Caco-2 (cell line): ENCODE measurements at regions not wholly inside any gene's neighbourhood (a gene's known extent, or its start where the extent isn't known, plus 50 kb on each side); places are given as distances from the start of the nearest gene placed in this dataset.

Source experiments
- BruUV-seq: library from RNA; stranded (reverse); fragments of 400-500 nt; replicated peaks from 2 replicates; lab custom pipeline; 2021; lab: Mats Ljungman, UMichigan
- CTCF ChIA-PET: fragments of 300-600 bp; sonication (Branson Sonifier 250); formaldehyde crosslinking; loops from one replicate; lab custom pipeline; 2022; ENCODE audit warnings: antibody characterized with exemption; lab: Charles Lee
- POLR2A ChIA-PET: fragments of 300-600 bp; sonication (Branson Sonifier 250); formaldehyde crosslinking; loops from one replicate; lab custom pipeline; 2022; ENCODE audit warnings: antibody characterized with exemption; lab: Charles Lee
- DNase-seq, 2 experiments: peaks; one replicate each; pipeline versions ENCODE4 v3.0.0 to v3.0.0-alpha.2; 2020 to 2022
- H3K27me3 ChIP-seq: replicated peaks from 2 replicates; pipeline ENCODE4 v1.6.0; 2011; ENCODE audit warnings: low read length; ENCODE audit not compliant: control insufficient read depth, insufficient read depth
- H3K36me3 ChIP-seq: 2 replicates; pipeline ENCODE4 v1.5.1; 2011; ENCODE audit warnings: low read length; ENCODE audit not compliant: control insufficient read depth, insufficient read depth
- H3K4me1 ChIP-seq: fragments of 250-450 bp; sonication (Bioruptor Pico); 2 replicates; pipeline ENCODE4 v1.5.1; 2020; ENCODE audit warnings: mild to moderate bottlenecking
- H3K4me3 ChIP-seq: 2 replicates; pipeline ENCODE4 v1.5.1; 2011; ENCODE audit warnings: low read depth, mild to moderate bottlenecking, control low read depth, low read length
- H3K9me3 ChIP-seq: fragments of 250-450 bp; sonication (Bioruptor Pico); 2 replicates; pipeline ENCODE4 v1.5.1; 2020; ENCODE audit warnings: mild to moderate bottlenecking, moderate library complexity
- H3K27ac Mint-ChIP-seq: one replicate; pipeline ENCODE4 v1.8.0; 2022; ENCODE audit warnings: mixed read lengths; ENCODE audit not compliant: unreplicated experiment
- H3K27me3 Mint-ChIP-seq: one replicate; pipeline ENCODE4 v1.8.0; 2022; ENCODE audit warnings: mixed read lengths; ENCODE audit not compliant: insufficient read depth, unreplicated experiment
- H3K36me3 Mint-ChIP-seq: one replicate; pipeline ENCODE4 v1.8.0; 2022; ENCODE audit warnings: mild to moderate bottlenecking, mixed read lengths; ENCODE audit not compliant: insufficient read depth, unreplicated experiment
- H3K4me1 Mint-ChIP-seq: one replicate; pipeline ENCODE4 v1.8.0; 2022; ENCODE audit warnings: low read depth, mixed read lengths; ENCODE audit not compliant: unreplicated experiment
- H3K4me3 Mint-ChIP-seq: one replicate; pipeline ENCODE4 v1.8.0; 2022; ENCODE audit warnings: mild to moderate bottlenecking, moderate library complexity, mixed read lengths; ENCODE audit not compliant: unreplicated experiment
- H3K9me3 Mint-ChIP-seq: one replicate; pipeline ENCODE4 v1.8.0; 2022; ENCODE audit warnings: mixed read lengths; ENCODE audit not compliant: unreplicated experiment
- CTCF ChIP-seq, 2 experiments: fragments of 200-600 bp in 1 of 2; IDR thresholded peaks; 1 replicate in 1 of 2; 2 replicates in 1 of 2; pipeline versions ENCODE4 v1.5.1 to v1.8.0; 2011 to 2022; ENCODE audit warnings: antibody characterized with exemption in 1 of 2, control low read depth in 1 of 2, inconsistent platforms in 1 of 2, low read depth in 1 of 2, low read length in 1 of 2, mild to moderate bottlenecking in 1 of 2, moderate library complexity in 1 of 2; ENCODE audit not compliant: insufficient read depth in 1 of 2, severe bottlenecking in 1 of 2, unreplicated experiment in 1 of 2
- intact Hi-C: fragments of 100-400 bp; cut with micrococcal nuclease; formaldehyde crosslinking; loops from one replicate; pipeline ENCODE4 v1.10.0; 2022; ENCODE audit not compliant: unreplicated experiment

DNA sequence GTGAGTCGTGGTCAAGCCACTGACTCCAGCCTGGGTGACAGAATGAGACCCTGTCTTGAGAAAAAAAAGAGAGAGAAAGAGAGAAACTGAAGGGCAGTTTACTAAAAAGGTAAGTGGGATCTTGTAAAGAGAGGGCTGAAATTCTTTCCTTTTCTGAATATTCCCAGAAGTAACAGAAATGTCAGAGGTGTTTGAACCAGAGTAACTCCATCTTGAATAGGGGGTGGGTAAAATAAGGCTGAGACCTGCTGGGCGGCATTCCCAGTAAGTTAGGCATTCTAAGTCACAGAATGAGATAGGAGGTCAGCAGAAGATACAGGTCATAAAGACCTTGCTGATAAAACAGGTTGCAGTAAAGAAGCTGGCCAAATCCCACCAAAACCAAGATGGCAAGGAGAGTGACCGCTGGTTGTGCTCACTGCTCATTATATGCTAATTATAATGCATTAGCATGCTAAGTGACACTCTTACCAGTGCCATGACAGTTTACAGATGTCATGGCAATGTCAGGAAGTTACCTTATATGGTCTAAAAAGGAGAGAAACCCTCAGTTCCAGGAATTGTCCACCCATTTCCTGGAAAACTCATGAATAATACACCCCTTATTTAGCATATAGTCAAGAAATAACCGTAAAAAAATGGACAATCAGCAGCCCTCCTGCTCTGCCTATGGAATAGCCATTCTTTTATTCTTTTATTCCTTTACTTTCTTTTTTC lies 1334.3 kb upstream of the ZEB2 start:
- CTCF ChIA-PET, result no interaction called here
- Histone ChIP-seq H3K36me3 (no peaks in the 10 kb centered on the region), H3K9me3 (no peaks in the 10 kb centered on the region), H3K27me3 (no peaks in the 10 kb centered on the region), H3K4me1 (no peaks in the 10 kb centered on the region), H3K4me3 (no peak overlapping the region)
- no peaks in the 10 kb centered on the region for H3K4me1 Mint-ChIP-seq
- DNase-seq, result no peak
- intact Hi-C loops, result no loop called here
- POLR2A ChIA-PET, result no interaction called here
- no peak overlapping the region for H3K4me3 Mint-ChIP-seq
- no TSS peak for BruUV-seq
- no peak overlapping the region for H3K27ac Mint-ChIP-seq
- H3K27me3 Mint-ChIP-seq, result no peaks in the 10 kb centered on the region
- H3K36me3 Mint-ChIP-seq, result no peaks in the 10 kb centered on the region
- no peaks in the 10 kb centered on the region for H3K9me3 Mint-ChIP-seq
- TF ChIP-seq CTCF (IDR thresholded peaks at IDR 0.05; ENCODE audit: insufficient read depth in 1 of 2, low read depth in 1 of 2, low read length in 1 of 2, severe bottlenecking in 1 of 2, unreplicated experiment in 1 of 2), result no peak

GRCh38 chr2:145851730-145852129 lies 1331.8 kb upstream of the ZEB2 start:
- Histone ChIP-seq H3K36me3 (no peaks in the 10 kb centered on the region), H3K4me3 (no peak overlapping the region), H3K9me3 (no peaks in the 10 kb centered on the region), H3K27me3 (no peaks in the 10 kb centered on the region), H3K4me1 (no peaks in the 10 kb centered on the region)
- H3K36me3 Mint-ChIP-seq, result no peaks in the 10 kb centered on the region
- DNase-seq, result no peak
- no peak overlapping the region for H3K4me3 Mint-ChIP-seq
- BruUV-seq, result no TSS peak
- no peaks in the 10 kb centered on the region for H3K4me1 Mint-ChIP-seq
- no peaks in the 10 kb centered on the region for H3K27me3 Mint-ChIP-seq
- no peaks in the 10 kb centered on the region for H3K9me3 Mint-ChIP-seq
- ChIA-PET CTCF (no interaction called here), POLR2A (no interaction called here)
- no peak overlapping the region for H3K27ac Mint-ChIP-seq
- no peak for TF ChIP-seq CTCF (IDR thresholded peaks at IDR 0.05; ENCODE audit: insufficient read depth in 1 of 2, low read depth in 1 of 2, low read length in 1 of 2, severe bottlenecking in 1 of 2, unreplicated experiment in 1 of 2)
- intact Hi-C loops, result no loop called here

GRCh38 chr2:145849466-145849865 lies 1329.5 kb upstream of the ZEB2 start:
- H3K36me3 ChIP-seq, result no peaks in the 10 kb centered on the region
- Mint-ChIP-seq H3K4me1 (no peaks in the 10 kb centered on the region), H3K4me3 (no peak overlapping the region), H3K36me3 (no peaks in the 10 kb centered on the region), H3K27ac (no peak overlapping the region), H3K9me3 (no peaks in the 10 kb centered on the region), H3K27me3 (no peaks in the 10 kb centered on the region)
- H3K27me3 ChIP-seq, result no peaks in the 10 kb centered on the region
- ChIA-PET CTCF (no interaction called here), POLR2A (no interaction called here)
- TF ChIP-seq CTCF (IDR thresholded peaks at IDR 0.05; ENCODE audit: insufficient read depth in 1 of 2, low read depth in 1 of 2, low read length in 1 of 2, severe bottlenecking in 1 of 2, unreplicated experiment in 1 of 2), result no peak
- H3K4me3 ChIP-seq, result no peak overlapping the region
- H3K9me3 ChIP-seq, result no peaks in the 10 kb centered on the region; the same call in 1 of the 2 replicates
- no peak for DNase-seq
- no TSS peak for BruUV-seq
- no peaks in the 10 kb centered on the region for H3K4me1 ChIP-seq
- intact Hi-C loops, result no loop called here
